Neuronal stem cell (in vitro differentiated cells): ENCODE measurements at regions not wholly inside any gene's neighbourhood (a gene's known extent, or its start where the extent isn't known, plus 50 kb on each side); places are given as distances from the start of the nearest gene placed in this dataset.

Experiments
- DNase-seq: peaks from one replicate; pipeline ENCODE4 v3.0.0-alpha.2; 2013; ENCODE audit warnings: low spot score
- H2AFZ ChIP-seq: one replicate; pipeline ENCODE4 v1.6.1; 2013; ENCODE audit warnings: mild to moderate bottlenecking, low read length, inconsistent platforms
- H2AK5ac ChIP-seq: 2 replicates; pipeline ENCODE4 v1.6.1; 2013; ENCODE audit warnings: low read depth, mild to moderate bottlenecking, inconsistent platforms, low read length, moderate library complexity, mixed read lengths
- H2BK120ac ChIP-seq: 2 replicates; pipeline ENCODE4 v1.6.1; 2013; ENCODE audit warnings: low read depth, mild to moderate bottlenecking, inconsistent platforms, low read length, moderate library complexity, mixed read lengths
- H2BK12ac ChIP-seq: one replicate; pipeline ENCODE4 v1.6.1; 2013; ENCODE audit warnings: low read length, inconsistent platforms
- H2BK15ac ChIP-seq: 2 replicates; pipeline ENCODE4 v1.6.1; 2013; ENCODE audit warnings: mild to moderate bottlenecking, low read length, inconsistent platforms, mixed read lengths
- H2BK5ac ChIP-seq: one replicate; pipeline ENCODE4 v1.6.1; 2013; ENCODE audit warnings: inconsistent platforms, mild to moderate bottlenecking, low read length, moderate library complexity
- H3K14ac ChIP-seq: one replicate; pipeline ENCODE4 v1.6.1; 2013; ENCODE audit warnings: low read length, inconsistent platforms
- H3K18ac ChIP-seq: 2 replicates; pipeline ENCODE4 v1.6.1; 2013; ENCODE audit warnings: low read length, inconsistent platforms
- H3K23ac ChIP-seq: 2 replicates; pipeline ENCODE4 v1.6.1; 2013; ENCODE audit warnings: low read depth, mild to moderate bottlenecking, mixed read lengths, low read length, inconsistent platforms; ENCODE audit not compliant: poor library complexity
- H3K27ac ChIP-seq: replicated peaks from 3 replicates; pipeline ENCODE4 v1.5.1; 2013; ENCODE audit warnings: low read length, inconsistent platforms
- H3K27me3 ChIP-seq, 3 experiments: 2 replicates each; pipeline ENCODE4 v1.6.1; 2013; ENCODE audit warnings: low read length in 3 of 3, mild to moderate bottlenecking in 2 of 3, inconsistent platforms in 1 of 3, low read depth in 1 of 3, mixed read lengths in 1 of 3, moderate library complexity in 1 of 3; ENCODE audit not compliant: control insufficient read depth in 3 of 3, insufficient read depth in 3 of 3
- H3K36me3 ChIP-seq, 2 donors: replicated peaks in 1 of 2; 2 replicates each; pipeline ENCODE4 v1.6.1; 2013; ENCODE audit warnings: low read length in 2 of 2; ENCODE audit not compliant: control insufficient read depth in 2 of 2, insufficient read depth in 2 of 2
- H3K4ac ChIP-seq: 2 replicates; pipeline ENCODE4 v1.6.1; 2013; ENCODE audit warnings: inconsistent platforms, mild to moderate bottlenecking, low read length, moderate library complexity
- H3K4me1 ChIP-seq, 2 donors: 1 replicate in 1 of 2; 2 replicates in 1 of 2; pipeline ENCODE4 v1.6.1; 2013; ENCODE audit warnings: low read length in 2 of 2, low read depth in 1 of 2; ENCODE audit not compliant: control insufficient read depth in 2 of 2, insufficient read depth in 1 of 2
- H3K4me2 ChIP-seq: one replicate; pipeline ENCODE4 v1.6.1; 2013; ENCODE audit warnings: mild to moderate bottlenecking, low read length, inconsistent platforms; ENCODE audit not compliant: insufficient read depth, poor library complexity, severe bottlenecking
- H3K4me3 ChIP-seq, 2 donors: 2 replicates each; pipeline ENCODE4 v1.5.1; 2013; ENCODE audit warnings: low read length in 2 of 2, mild to moderate bottlenecking in 2 of 2, inconsistent platforms in 1 of 2, moderate library complexity in 1 of 2
- H3K79me1 ChIP-seq: one replicate; pipeline ENCODE4 v1.6.1; 2013; ENCODE audit warnings: low read depth, mild to moderate bottlenecking, inconsistent platforms, low read length, moderate library complexity
- H3K9ac ChIP-seq: one replicate; pipeline ENCODE4 v1.6.1; 2013; ENCODE audit warnings: mild to moderate bottlenecking, low read depth, low read length, inconsistent platforms; ENCODE audit not compliant: poor library complexity
- H3K9me3 ChIP-seq, 2 donors: replicated peaks in 1 of 2; 2 replicates each; pipeline versions ENCODE3 to v1.6.1; 2013; ENCODE audit warnings: low read length in 2 of 2, mild to moderate bottlenecking in 2 of 2, inconsistent platforms in 1 of 2, low read depth in 1 of 2, mixed read lengths in 1 of 2, moderate library complexity in 1 of 2; ENCODE audit not compliant: control insufficient read depth in 2 of 2, insufficient read depth in 1 of 2
- H4K8ac ChIP-seq: one replicate; pipeline ENCODE4 v1.6.1; 2013; ENCODE audit warnings: low read depth, mild to moderate bottlenecking, inconsistent platforms, low read length, moderate library complexity
- H4K91ac ChIP-seq: one replicate; pipeline ENCODE4 v1.6.1; 2013; ENCODE audit warnings: low read length, low read depth, mild to moderate bottlenecking, inconsistent platforms; ENCODE audit not compliant: poor library complexity
- WGBS, 2 donors: extraction: QIAGEN DNeasy Blood & Tissue Kit; methylation state at CpG; one replicate each; pipeline ENCODE4 v1.1.7; 2013; ENCODE audit warnings: missing lambda C conversion rate in 2 of 2, mixed read lengths in 1 of 2; ENCODE audit not compliant: insufficient read length in 2 of 2, insufficient replicate concordance in 1 of 2; ENCODE audit errors: extremely low coverage in 2 of 2; 5-methylcytosine and 5-hydroxymethylcytosine counted together

DNA sequence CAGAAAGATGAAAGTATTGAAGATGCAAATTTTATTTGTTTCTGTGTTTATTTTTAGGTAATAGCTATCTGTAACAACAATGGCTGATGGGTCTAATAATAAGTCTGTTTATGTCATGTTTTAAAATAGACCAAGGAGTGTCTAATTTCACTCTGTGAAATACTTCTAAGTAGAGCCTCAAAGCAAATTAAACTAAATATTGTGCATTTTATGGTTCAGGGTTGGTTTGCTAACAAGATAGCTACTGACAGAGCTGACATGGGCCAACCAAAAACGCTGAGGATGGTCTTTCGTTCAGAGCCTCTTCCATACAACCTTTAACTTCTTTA lies 437.6 kb upstream of the CTSO start:
- H3K18ac ChIP-seq, result no peak overlapping the region
- no peaks in the 10 kb centered on the region for H3K9me3 ChIP-seq
- no peak overlapping the region for H2AK5ac ChIP-seq
- H2BK5ac ChIP-seq, result no peak overlapping the region
- no peaks in the 10 kb centered on the region for H3K79me1 ChIP-seq
- no peak overlapping the region for H3K9ac ChIP-seq
- no peaks in the 10 kb centered on the region for H3K36me3 ChIP-seq
- no peak overlapping the region for H3K4ac ChIP-seq
- no peak overlapping the region for H2BK15ac ChIP-seq
- no peak overlapping the region for H2BK12ac ChIP-seq
- H3K14ac ChIP-seq, result no peak overlapping the region
- H3K27ac ChIP-seq, result no peak overlapping the region
- no peak overlapping the region for H4K8ac ChIP-seq
- H3K23ac ChIP-seq, result no peak overlapping the region
- H3K4me3 ChIP-seq, result no peak overlapping the region
- DNase-seq, result no peak
- no CpG with 5 or more reads among the region's 2 CpGs for WGBS, 2 donors
- no peak overlapping the region for H4K91ac ChIP-seq
- no peak overlapping the region for H3K4me2 ChIP-seq
- H2AFZ ChIP-seq, result no peak overlapping the region
- H3K27me3 ChIP-seq, result no peaks in the 10 kb centered on the region
- H3K4me1 ChIP-seq, result no peaks in the 10 kb centered on the region
- H2BK120ac ChIP-seq, result no peak overlapping the region

DNA sequence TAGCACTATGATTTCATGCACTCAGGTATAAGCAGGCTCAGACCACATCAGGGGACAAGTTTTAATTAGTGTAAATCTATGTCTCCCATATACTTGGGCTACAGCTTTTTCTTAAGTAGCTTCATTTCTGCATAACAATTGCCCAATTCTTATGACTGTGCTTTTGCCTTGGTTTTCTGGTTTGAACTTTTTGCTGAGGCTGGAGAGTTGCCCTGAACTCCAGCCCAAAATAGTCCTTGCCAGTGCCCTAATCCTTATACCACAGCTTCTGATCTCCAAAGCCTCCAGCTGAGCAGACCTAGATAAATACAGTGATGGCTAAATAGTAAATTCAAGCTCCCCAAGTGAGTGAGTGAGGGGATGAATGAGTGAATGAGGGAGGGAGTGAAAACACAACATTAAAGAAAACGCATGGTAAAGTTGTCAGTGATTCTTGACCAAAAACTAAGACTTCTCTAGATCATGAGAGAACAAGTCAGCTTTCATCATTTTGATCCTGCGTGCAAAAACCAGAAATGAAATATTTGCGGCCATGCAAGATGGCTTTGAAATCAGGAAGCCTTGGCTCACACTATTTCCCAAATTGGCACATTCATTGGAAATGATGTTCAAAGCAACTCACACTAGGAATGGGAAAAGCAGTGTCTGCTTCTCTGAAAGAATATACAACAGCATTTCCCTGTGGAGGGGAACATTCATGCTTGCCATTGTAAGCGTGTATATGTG lies 437.1 kb upstream of the CTSO start:
- H2AFZ ChIP-seq, result no peak overlapping the region
- no peaks in the 10 kb centered on the region for H3K36me3 ChIP-seq
- H3K4ac ChIP-seq, result no peak overlapping the region
- H3K14ac ChIP-seq, result no peak overlapping the region
- H4K91ac ChIP-seq, result no peak overlapping the region
- no peak overlapping the region for H3K23ac ChIP-seq
- H3K4me3 ChIP-seq, result no peak overlapping the region
- no peak overlapping the region for H2BK15ac ChIP-seq
- no CpG with 5 or more reads among the region's 4 CpGs for WGBS, 2 donors
- no peaks in the 10 kb centered on the region for H3K9me3 ChIP-seq
- H3K9ac ChIP-seq, result no peak overlapping the region
- no peak for DNase-seq
- H2BK5ac ChIP-seq, result no peak overlapping the region
- H3K27me3 ChIP-seq, result no peaks in the 10 kb centered on the region
- H3K4me2 ChIP-seq, result no peak overlapping the region
- no peak overlapping the region for H2BK120ac ChIP-seq
- H4K8ac ChIP-seq, result no peak overlapping the region
- H2AK5ac ChIP-seq, result no peak overlapping the region
- H3K18ac ChIP-seq, result no peak overlapping the region
- H3K27ac ChIP-seq, result no peak overlapping the region
- H3K79me1 ChIP-seq, result no peaks in the 10 kb centered on the region
- H2BK12ac ChIP-seq, result no peak overlapping the region
- no peaks in the 10 kb centered on the region for H3K4me1 ChIP-seq

DNA sequence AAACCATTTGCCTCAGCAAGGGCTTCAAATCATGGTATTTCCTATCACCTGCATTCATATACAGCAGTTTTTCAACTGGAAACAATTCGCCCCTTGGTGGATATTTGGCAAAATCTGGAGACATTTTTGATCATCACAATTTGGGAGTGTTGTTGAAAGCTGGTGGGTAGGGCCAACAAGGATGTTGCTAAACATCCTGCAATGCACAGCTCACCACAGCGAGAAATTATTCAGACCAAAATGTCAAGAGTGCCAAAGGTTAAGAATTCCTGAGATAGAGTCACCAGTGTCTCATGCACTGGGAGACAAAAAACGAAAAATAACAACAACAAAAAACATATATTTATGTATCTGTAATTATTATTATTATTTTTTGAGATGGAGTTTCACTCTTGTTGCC lies 435.2 kb upstream of the CTSO start:
- Histone ChIP-seq H3K18ac (no peak overlapping the region), H2AK5ac (no peak overlapping the region), H4K91ac (no peak overlapping the region), H3K4ac (no peak overlapping the region), H3K79me1 (no peaks in the 10 kb centered on the region), H3K36me3 (no peaks in the 10 kb centered on the region), H2BK120ac (no peak overlapping the region), H3K4me3 (no peak overlapping the region), H4K8ac (no peak overlapping the region), H3K9me3 (no peaks in the 10 kb centered on the region), H3K27me3 (no peaks in the 10 kb centered on the region), H3K4me1 (no peaks in the 10 kb centered on the region), H3K14ac (no peak overlapping the region), H2BK15ac (no peak overlapping the region), H3K4me2 (no peak overlapping the region), H3K27ac (no peak overlapping the region), H2BK12ac (no peak overlapping the region), H3K23ac (no peak overlapping the region), H2AFZ (no peak overlapping the region), H2BK5ac (no peak overlapping the region), H3K9ac (no peak overlapping the region)
- DNase-seq, result no peak
- no CpG with 5 or more reads among the region's 3 CpGs for WGBS, 2 donors

DNA sequence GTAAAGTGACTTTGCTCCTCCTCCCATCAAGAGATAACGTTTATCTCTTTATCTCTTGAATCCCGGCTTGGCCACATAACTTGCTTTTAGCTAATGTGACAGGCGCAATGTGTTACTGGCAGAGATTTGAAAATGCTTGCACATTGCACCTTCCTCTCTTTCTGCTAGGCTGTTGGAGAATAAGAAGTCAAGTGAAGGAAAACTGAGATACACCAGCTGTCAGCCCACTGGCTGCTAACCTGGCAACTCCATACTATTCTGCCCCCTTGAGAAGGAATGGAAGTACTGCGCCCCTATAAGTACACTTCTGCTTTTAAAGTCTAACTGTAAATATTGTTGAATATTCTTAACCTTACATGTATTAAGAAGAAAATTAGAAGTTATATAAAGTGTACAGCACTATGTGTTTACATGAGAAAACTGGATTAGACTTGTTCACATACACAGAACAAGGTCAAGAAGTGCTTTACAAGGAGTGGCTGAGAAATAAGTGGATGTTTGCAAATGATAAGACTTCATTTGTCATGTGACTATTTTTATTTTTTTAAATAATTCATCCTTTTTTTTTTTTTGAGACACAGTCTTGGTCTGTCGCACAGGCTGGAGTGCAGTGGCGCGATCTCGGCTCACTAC lies 424.5 kb upstream of the CTSO start:
- Histone ChIP-seq H2BK15ac (no peak overlapping the region), H3K27me3 (no peaks in the 10 kb centered on the region), H3K36me3 (no peaks in the 10 kb centered on the region), H3K9me3 (no peaks in the 10 kb centered on the region), H3K23ac (no peak overlapping the region), H2BK5ac (no peak overlapping the region), H3K4me3 (no peak overlapping the region), H3K79me1 (no peaks in the 10 kb centered on the region), H4K8ac (no peak overlapping the region), H3K4me1 (no peaks in the 10 kb centered on the region), H2AK5ac (no peak overlapping the region), H2BK12ac (no peak overlapping the region), H3K4ac (no peak overlapping the region), H3K14ac (no peak overlapping the region), H4K91ac (no peak overlapping the region), H3K18ac (no peak overlapping the region), H2BK120ac (no peak overlapping the region), H3K4me2 (no peak overlapping the region), H3K9ac (no peak overlapping the region), H3K27ac (no peak overlapping the region), H2AFZ (no peak overlapping the region)
- DNase-seq, result peak; percentile 11
- WGBS, 2 donors, result no CpG with 5 or more reads among the region's 8 CpGs
